ENCODE measurements at regions not wholly inside any gene's neighbourhood (a gene's known extent, or its start where the extent isn't known, plus 50 kb on each side); places are given as distances from the start of the nearest gene placed in this dataset.

DNA sequence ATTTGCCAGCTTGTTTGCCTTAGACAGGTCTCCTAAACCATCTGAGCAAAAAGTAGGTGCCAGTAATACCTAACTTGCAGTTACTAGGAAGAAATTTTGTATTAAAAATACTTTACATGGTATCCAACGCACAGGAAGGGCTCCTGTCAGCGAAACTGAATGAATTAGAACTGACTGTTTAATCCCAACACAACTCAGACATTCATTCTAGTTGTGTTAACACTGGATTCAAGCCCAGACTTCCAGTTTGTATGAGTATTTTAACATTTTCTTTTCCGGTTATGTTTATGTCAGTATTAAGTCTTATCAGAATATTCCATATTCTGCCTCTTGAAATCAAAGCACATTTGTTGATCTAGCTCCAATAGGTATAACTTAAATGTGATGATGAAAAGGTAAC is 82.0 kb upstream of the SOX2 start:
- DNase-seq (ENCODE audit: low read depth), result no peak
- no peak overlapping the region for H3K4me3 ChIP-seq (ENCODE audit: low read depth, low read length)
- TF ChIP-seq CTCF (conservative IDR thresholded peaks at IDR 0.05; ENCODE audit: low read depth, low read length), result no peak

GRCh38 chr3:181629029-181629428 is 82.7 kb upstream of the SOX2 start:
- no peak for TF ChIP-seq CTCF (conservative IDR thresholded peaks at IDR 0.05; ENCODE audit: low read depth, low read length)
- no peak overlapping the region for H3K4me3 ChIP-seq (ENCODE audit: low read depth, low read length)
- no peak for DNase-seq (ENCODE audit: low read depth)

- no peak for TF ChIP-seq CTCF (conservative IDR thresholded peaks at IDR 0.05; ENCODE audit: low read depth, low read length)
- H3K4me3 ChIP-seq (ENCODE audit: low read depth, low read length), result no peak overlapping the region
Measured at GRCh38 chr3:181628384-181628783, 83.3 kb upstream of the SOX2 start.

GRCh38 chr3:181626036-181626435 is 85.7 kb upstream of the SOX2 start:
- no peak for TF ChIP-seq CTCF (conservative IDR thresholded peaks at IDR 0.05; ENCODE audit: low read depth, low read length)
- DNase-seq (ENCODE audit: low read depth), result no peak
- no peak overlapping the region for H3K4me3 ChIP-seq (ENCODE audit: low read depth, low read length)

More at GRCh38 chr3:181628384-181628783, 83.3 kb upstream of the SOX2 start:
- no peak for DNase-seq (ENCODE audit: low read depth)

- no peak for TF ChIP-seq CTCF (conservative IDR thresholded peaks at IDR 0.05; ENCODE audit: low read depth, low read length)
- no peak overlapping the region for H3K4me3 ChIP-seq (ENCODE audit: low read depth, low read length)
- DNase-seq (ENCODE audit: low read depth), result no peak
Measured at GRCh38 chr3:181623924-181624694, 87.6 kb upstream of the SOX2 start.

- H3K4me3 ChIP-seq (ENCODE audit: low read depth, low read length), result no peak overlapping the region
- no peak for DNase-seq (ENCODE audit: low read depth)
- TF ChIP-seq CTCF (conservative IDR thresholded peaks at IDR 0.05; ENCODE audit: low read depth, low read length), result no peak
Measured at GRCh38 chr3:181622365-181622764, 89.4 kb upstream of the SOX2 start.

GRCh38 chr3:181619897-181620296 is 91.8 kb upstream of the SOX2 start:
- TF ChIP-seq CTCF (conservative IDR thresholded peaks at IDR 0.05; ENCODE audit: low read depth, low read length), result no peak
- DNase-seq (ENCODE audit: low read depth), result no peak
- H3K4me3 ChIP-seq (ENCODE audit: low read depth, low read length), result no peak overlapping the region
